Panc1 (cell line): ENCODE measurements at regions not wholly inside any gene's neighbourhood (a gene's known extent, or its start where the extent isn't known, plus 50 kb on each side); places are given as distances from the start of the nearest gene placed in this dataset.

Source experiments
- ATAC-seq: fragments of 200-7000 bp; cut with Tn5 transposase; 2 replicates; pipeline ENCODE4 v1.9.1; 2020; ENCODE audit warnings: mild to moderate bottlenecking, moderate library complexity
- BruUV-seq: library from RNA; stranded (reverse); fragments of 400-500 nt; replicated peaks from 2 replicates; lab custom pipeline; 2021; lab: Mats Ljungman, UMichigan
- CTCF ChIA-PET: fragments of 300-600 bp; sonication (Branson Sonifier 250); formaldehyde crosslinking; loops from one replicate; lab custom pipeline; 2022; ENCODE audit warnings: antibody characterized with exemption; lab: Charles Lee
- POLR2A ChIA-PET: fragments of 300-600 bp; sonication (Branson Sonifier 250); formaldehyde crosslinking; loops from one replicate; lab custom pipeline; 2022; ENCODE audit warnings: antibody characterized with exemption; lab: Charles Lee
- DNase-seq: peaks from one replicate; pipeline ENCODE4 v3.0.0-alpha.2; 2010; ENCODE audit warnings: low read depth, low spot score
- H3K27ac ChIP-seq: 2 replicates; pipeline ENCODE4 v1.5.1; 2011; ENCODE audit warnings: mild to moderate bottlenecking, low read length, inconsistent platforms
- H3K27me3 ChIP-seq: fragments of 200-500 bp; sonication (Bioruptor generic); 2 replicates; pipeline ENCODE4 v1.6.0; 2014; ENCODE audit warnings: low read length, inconsistent platforms; ENCODE audit not compliant: control insufficient read depth, insufficient read depth
- H3K36me3 ChIP-seq: fragments of 200-500 bp; sonication (Bioruptor generic); 2 replicates; pipeline ENCODE4 v1.5.1; 2014; ENCODE audit warnings: inconsistent platforms, mild to moderate bottlenecking, low read length, moderate library complexity; ENCODE audit not compliant: control insufficient read depth, insufficient read depth
- H3K4me1 ChIP-seq: 2 replicates; pipeline ENCODE4 v1.5.1; 2011; ENCODE audit warnings: inconsistent platforms, mild to moderate bottlenecking, low read length, moderate library complexity; ENCODE audit not compliant: control insufficient read depth, insufficient read depth
- H3K4me3 ChIP-seq, 2 experiments: 2 replicates each; pipeline ENCODE4 v1.5.1; 2011 to 2012; ENCODE audit warnings: low read depth in 2 of 2, low read length in 2 of 2, mild to moderate bottlenecking in 2 of 2, inconsistent platforms in 1 of 2, moderate library complexity in 1 of 2
- H3K9me3 ChIP-seq: fragments of 200-500 bp; sonication (Bioruptor generic); 2 replicates; pipeline ENCODE4 v1.5.1; 2014; ENCODE audit warnings: low read depth, mild to moderate bottlenecking, inconsistent platforms, low read length, moderate library complexity; ENCODE audit not compliant: control insufficient read depth, insufficient read depth
- POLR2AphosphoS5 ChIP-seq: IDR thresholded peaks from 2 replicates; pipeline ENCODE4 v1.6.1; 2012; ENCODE audit warnings: mild to moderate bottlenecking, low read depth, low read length, moderate library complexity
- SIN3A ChIP-seq: IDR thresholded peaks from 2 replicates; pipeline ENCODE4 v1.6.1; 2012; ENCODE audit warnings: low read depth, mild to moderate bottlenecking, low read length, moderate library complexity, borderline replicate concordance; ENCODE audit not compliant: insufficient read depth
- TCF7L2 ChIP-seq: IDR thresholded peaks from 2 replicates; pipeline ENCODE4 v1.6.1; 2011; ENCODE audit warnings: mild to moderate bottlenecking, low read depth, low read length, inconsistent platforms
- in situ Hi-C: cut with HindIII; loops from 2 replicates; pipeline ENCODE4 v1.10.0; 2016; ENCODE audit warnings: low sequenced_read_pairs, low pct_unique_long_range_greater_than_20kb
- intact Hi-C: fragments of 100-400 bp; cut with micrococcal nuclease; formaldehyde crosslinking; loops from one replicate; pipeline ENCODE4 v1.10.0; 2022; ENCODE audit not compliant: unreplicated experiment
- TF ChIP-seq, protein P1 (sequence below), 2 experiments: IDR thresholded peaks; 2 replicates each; pipeline ENCODE4 v1.6.1; 2011 to 2012; ENCODE audit warnings: low read depth in 2 of 2, control low read depth in 1 of 2, low read length in 1 of 2, mild to moderate bottlenecking in 1 of 2, moderate library complexity in 1 of 2; ENCODE audit not compliant: insufficient read depth in 1 of 2
- TF ChIP-seq, protein P2 (sequence below): fragments of 450-650 bp; IDR thresholded peaks from 2 replicates; pipeline ENCODE4 v1.5.1; 2017; ENCODE audit warnings: mild to moderate bottlenecking

DNA sequence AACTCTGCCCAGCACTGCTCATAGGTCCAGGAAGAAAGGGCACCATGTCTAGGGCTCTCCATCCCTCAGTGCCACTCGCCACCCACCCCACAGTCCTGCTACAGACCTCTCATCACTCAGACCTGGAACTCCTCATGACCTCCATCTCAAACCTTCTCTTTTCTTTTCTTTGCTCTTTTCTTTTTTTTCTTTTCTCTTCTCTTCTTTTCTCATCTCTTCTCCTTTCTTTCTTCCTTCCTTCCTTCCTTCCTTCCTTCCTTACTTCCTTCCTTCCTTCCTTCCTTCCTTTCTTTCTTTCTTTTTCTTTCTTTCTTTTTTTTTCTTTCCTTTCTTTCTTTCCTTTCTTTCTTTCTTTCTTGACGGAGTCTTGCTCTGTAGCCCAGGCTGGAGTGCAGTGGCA lies 122.2 kb downstream of the KLF6 start:
- in situ Hi-C loops (no loop called here), intact Hi-C loops (no loop called here)
- no peaks in the 10 kb centered on the region for H3K36me3 ChIP-seq
- BruUV-seq: no TSS peak
- TF ChIP-seq POLR2AphosphoS5: no peak
- TF ChIP-seq, protein P1, sequence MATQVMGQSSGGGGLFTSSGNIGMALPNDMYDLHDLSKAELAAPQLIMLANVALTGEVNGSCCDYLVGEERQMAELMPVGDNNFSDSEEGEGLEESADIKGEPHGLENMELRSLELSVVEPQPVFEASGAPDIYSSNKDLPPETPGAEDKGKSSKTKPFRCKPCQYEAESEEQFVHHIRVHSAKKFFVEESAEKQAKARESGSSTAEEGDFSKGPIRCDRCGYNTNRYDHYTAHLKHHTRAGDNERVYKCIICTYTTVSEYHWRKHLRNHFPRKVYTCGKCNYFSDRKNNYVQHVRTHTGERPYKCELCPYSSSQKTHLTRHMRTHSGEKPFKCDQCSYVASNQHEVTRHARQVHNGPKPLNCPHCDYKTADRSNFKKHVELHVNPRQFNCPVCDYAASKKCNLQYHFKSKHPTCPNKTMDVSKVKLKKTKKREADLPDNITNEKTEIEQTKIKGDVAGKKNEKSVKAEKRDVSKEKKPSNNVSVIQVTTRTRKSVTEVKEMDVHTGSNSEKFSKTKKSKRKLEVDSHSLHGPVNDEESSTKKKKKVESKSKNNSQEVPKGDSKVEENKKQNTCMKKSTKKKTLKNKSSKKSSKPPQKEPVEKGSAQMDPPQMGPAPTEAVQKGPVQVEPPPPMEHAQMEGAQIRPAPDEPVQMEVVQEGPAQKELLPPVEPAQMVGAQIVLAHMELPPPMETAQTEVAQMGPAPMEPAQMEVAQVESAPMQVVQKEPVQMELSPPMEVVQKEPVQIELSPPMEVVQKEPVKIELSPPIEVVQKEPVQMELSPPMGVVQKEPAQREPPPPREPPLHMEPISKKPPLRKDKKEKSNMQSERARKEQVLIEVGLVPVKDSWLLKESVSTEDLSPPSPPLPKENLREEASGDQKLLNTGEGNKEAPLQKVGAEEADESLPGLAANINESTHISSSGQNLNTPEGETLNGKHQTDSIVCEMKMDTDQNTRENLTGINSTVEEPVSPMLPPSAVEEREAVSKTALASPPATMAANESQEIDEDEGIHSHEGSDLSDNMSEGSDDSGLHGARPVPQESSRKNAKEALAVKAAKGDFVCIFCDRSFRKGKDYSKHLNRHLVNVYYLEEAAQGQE (IDR thresholded peaks at IDR 0.05; ENCODE audit: insufficient read depth in 1 of 2, low read depth in 2 of 2, low read length in 1 of 2): no peak
- H3K27me3 ChIP-seq: no peaks in the 10 kb centered on the region
- no peaks in the 10 kb centered on the region for H3K9me3 ChIP-seq
- H3K4me3 ChIP-seq: no peak overlapping the region
- H3K27ac ChIP-seq: no peak overlapping the region; the same call in 1 of the 2 replicates
- H3K4me1 ChIP-seq: peaks cover 7% of the 10 kb centered on the region; the same call in 1 of the 2 replicates
- ChIA-PET CTCF (no interaction called here), POLR2A (no interaction called here)
- DNase-seq: no peak
- no peak for ATAC-seq

DNA sequence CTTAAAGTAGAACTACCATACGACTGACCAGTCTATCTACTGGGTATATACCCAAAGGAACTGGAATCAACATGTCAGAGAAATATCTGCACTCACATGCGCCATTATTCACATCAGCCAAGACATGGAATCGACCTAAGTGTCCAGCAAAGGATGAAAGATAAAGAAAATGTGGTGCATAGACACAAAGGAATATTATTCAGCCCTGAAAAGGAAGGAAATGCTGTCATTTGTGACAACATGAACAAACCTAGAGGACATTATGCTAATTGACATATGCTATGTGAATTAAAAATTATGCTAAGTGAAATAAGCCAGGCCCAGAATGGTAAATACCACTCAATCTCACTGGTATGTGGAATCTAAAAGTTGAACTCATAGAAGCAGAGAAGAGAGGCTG lies 123.7 kb downstream of the KLF6 start:
- in situ Hi-C loops (no loop called here), intact Hi-C loops (no loop called here)
- POLR2A ChIA-PET: no interaction called here
- TF ChIP-seq, protein P1 (IDR thresholded peaks at IDR 0.05; ENCODE audit: insufficient read depth in 1 of 2, low read depth in 2 of 2, low read length in 1 of 2): no peak
- no peak for TF ChIP-seq SIN3A
- no peak for TF ChIP-seq TCF7L2
- no peak for TF ChIP-seq POLR2AphosphoS5
- TF ChIP-seq, protein P2, sequence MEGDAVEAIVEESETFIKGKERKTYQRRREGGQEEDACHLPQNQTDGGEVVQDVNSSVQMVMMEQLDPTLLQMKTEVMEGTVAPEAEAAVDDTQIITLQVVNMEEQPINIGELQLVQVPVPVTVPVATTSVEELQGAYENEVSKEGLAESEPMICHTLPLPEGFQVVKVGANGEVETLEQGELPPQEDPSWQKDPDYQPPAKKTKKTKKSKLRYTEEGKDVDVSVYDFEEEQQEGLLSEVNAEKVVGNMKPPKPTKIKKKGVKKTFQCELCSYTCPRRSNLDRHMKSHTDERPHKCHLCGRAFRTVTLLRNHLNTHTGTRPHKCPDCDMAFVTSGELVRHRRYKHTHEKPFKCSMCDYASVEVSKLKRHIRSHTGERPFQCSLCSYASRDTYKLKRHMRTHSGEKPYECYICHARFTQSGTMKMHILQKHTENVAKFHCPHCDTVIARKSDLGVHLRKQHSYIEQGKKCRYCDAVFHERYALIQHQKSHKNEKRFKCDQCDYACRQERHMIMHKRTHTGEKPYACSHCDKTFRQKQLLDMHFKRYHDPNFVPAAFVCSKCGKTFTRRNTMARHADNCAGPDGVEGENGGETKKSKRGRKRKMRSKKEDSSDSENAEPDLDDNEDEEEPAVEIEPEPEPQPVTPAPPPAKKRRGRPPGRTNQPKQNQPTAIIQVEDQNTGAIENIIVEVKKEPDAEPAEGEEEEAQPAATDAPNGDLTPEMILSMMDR: no peak
- ATAC-seq: no peak
- Histone ChIP-seq H3K36me3 (no peaks in the 10 kb centered on the region), H3K4me3 (no peak overlapping the region), H3K27ac (no peak overlapping the region), H3K4me1 (peaks cover 7% of the 10 kb centered on the region; the same call in 1 of the 2 replicates), H3K9me3 (no peaks in the 10 kb centered on the region), H3K27me3 (no peaks in the 10 kb centered on the region)
- BruUV-seq: no TSS peak
- DNase-seq: no peak
- CTCF ChIA-PET: no interaction called here
